GM21786 (cell line): ENCODE measurements at regions not wholly inside any gene's neighbourhood (a gene's known extent, or its start where the extent isn't known, plus 50 kb on each side); places are given as distances from the start of the nearest gene placed in this dataset.
"Not testable (repeated sequence)": the region's sequence is repeated elsewhere in the genome, so short reads cannot be mapped to it uniquely, and the experiment has no call there.

ENCODE experiments used
- ATAC-seq: cut with Tn5 transposase; IDR thresholded peaks from one replicate; pipeline ENCODE4 v1.9.1; 2021; ENCODE audit not compliant: unreplicated experiment

DNA sequence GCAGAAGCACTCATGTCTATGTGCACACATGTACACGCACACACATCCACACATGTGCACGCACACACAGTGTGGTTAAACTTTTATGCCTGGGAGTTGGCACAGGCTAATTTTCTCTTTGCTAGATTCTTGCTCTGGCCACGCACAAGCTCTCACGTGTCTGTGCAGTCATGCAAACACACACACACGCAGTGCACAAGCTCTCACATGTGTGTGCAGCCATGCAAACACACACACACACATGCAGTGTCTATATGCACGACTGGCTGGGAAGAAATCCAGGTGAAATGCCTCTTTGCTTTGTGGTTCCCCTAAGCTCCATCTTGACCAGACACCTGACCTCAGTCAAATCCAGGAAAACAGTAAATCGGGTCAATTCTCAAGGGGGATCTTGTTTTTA is 138.0 kb downstream of the SHOX start:
- ATAC-seq, result no peak

DNA sequence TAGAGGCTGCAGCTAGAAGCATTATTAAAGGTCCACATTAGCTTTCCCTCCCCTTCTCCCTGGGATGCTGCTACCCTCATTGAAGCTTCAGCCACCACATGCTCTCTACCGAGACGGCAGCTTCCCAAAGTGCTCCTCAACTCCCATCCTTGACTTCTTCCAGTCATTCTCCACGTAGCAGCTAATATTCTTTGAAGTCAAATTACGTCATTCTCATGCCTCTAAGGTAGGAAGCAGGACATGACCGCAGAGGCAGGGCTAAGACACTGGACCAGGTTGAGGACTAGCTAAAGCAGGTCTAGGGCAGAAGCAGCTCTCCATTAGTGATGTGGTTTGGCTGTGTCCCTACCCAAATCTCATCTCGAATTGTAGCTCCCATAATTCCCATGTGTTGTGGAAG is 128.3 kb downstream of the SHOX start:
- no peak for ATAC-seq

DNA sequence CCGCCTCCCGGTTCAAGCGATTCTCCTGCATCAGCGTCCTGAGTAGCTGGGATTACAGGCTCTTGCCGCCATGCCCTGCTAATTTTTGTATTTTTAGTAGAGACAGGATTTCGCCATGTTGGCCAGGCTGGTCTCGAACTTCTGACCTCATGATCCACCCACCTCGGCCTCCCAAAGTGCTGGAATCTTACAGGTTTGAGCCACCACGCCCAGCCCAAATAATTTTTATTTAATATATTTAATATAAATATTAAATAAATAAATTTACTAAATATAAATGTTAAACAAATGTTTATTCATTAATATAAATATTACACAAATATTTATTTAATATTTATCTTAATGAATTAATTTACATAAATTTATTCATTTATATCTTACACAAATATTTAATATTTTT is 120.2 kb downstream of the SHOX start:
- ATAC-seq, result no peak

DNA sequence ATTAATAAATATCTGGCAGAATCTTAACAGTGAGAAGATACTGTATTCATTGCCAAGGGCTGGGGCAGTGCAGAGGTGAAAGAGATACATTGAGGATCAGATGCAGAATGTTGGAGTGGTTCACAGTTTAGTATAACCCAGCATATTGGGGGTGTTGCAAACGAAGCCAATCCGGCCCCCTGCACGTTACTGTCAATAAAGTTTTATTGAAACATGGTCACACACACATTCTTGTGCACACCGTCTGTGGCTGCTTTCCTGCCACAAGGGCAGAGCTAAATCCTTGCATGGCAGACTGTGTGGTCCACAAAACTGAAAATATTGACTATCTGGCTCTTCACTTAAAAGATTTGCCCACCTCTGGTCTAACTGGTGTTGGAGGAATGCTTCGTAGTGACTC is 119.7 kb downstream of the SHOX start:
- ATAC-seq, result no peak

DNA sequence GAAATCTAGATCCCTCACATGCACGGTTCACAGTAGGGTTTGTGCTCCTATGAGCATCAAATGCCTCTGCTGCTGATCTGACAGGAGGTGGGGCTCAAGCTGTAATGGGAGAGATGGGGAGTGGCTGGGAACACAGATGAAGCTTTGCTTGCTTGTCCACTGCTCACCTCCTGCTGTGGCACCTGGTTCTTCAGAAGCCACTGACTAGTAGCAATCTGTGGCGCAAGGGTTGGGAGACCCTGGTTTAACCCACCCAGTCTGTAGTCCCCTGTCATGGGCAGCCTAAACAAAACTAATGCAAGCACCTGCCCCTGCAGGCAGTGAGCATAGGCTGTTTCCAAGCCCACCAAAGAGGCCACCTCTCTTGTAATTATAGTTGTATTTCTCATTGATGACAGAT is 116.6 kb downstream of the SHOX start:
- no peak for ATAC-seq

DNA sequence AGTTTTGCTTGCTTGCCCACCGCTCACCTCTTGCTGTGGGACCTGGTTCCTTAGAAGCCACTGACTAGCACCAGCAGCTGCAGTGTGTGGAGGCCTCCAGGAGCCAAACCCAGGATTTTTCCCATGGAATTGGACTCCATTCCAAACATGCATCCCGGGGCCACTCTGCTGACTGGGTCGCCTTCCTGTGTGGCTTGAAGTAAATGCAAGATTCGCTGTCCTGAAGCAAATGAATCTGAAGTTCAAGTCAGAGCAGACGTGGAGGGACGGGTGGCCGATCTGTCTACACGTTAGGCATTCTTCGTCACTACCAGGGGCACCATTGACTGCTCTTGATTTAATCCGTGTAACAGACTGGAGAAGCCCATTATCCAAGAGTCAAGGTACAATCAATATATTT is 109.0 kb downstream of the SHOX start:
- ATAC-seq, result no peak

DNA sequence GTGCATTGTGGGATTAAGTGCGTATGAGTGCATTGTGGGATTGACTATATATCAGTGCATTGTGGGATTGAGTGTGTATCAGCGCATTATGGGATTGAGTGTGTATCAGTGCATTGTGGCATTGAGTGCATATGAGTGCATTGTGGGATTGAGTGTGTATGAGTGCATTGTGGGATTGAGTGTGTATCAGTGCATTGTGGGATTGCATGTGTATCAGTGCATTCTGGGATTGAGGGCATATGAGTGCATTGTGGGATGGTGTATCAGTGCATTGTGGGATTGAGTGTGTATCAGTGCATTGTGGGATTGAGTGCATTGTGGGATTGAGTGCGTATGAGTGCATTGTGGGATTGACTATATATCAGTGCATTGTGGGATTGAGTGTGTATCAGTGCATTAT is 106.4 kb downstream of the SHOX start:
- not testable (repeated sequence) for ATAC-seq

DNA sequence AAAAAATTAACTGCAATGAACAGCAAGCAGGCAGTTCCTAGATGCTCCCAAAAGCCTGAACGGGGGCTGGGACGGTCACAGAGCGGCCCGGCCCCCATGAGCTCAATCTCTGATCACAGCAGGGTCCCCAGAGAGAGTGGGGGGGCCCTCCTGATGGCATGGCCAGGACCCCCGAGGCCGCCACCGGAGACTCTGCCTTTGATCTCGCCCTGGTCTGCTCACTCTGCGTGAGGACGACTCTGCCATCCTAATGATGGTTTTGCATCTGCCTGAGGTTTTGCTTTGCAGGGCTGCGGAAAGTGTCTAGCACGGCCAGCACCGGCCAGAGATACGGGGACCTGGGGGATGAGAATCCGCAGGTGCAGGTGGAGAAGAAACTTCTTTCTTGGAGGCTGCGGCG is 103.8 kb downstream of the SHOX start:
- ATAC-seq, result no peak

DNA sequence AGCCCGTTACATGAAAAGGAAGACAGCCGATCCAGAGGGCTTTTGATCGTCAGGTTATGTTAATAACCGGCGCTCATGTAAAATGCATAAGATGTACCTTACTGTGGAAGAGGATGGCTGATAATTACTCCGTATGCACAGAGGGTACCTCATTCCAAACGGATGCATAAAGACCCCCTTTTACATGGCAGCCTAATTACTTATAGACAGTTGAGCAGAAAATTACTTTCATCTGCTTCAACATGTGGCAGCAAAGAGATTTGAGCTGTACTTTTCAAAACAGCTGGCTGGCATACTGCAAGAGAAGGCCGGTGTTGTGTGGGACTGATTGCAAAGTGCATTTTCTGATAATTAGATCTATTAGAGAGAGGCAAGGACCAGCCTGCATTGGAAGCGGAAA is 103.4 kb downstream of the SHOX start:
- ATAC-seq, result no peak

DNA sequence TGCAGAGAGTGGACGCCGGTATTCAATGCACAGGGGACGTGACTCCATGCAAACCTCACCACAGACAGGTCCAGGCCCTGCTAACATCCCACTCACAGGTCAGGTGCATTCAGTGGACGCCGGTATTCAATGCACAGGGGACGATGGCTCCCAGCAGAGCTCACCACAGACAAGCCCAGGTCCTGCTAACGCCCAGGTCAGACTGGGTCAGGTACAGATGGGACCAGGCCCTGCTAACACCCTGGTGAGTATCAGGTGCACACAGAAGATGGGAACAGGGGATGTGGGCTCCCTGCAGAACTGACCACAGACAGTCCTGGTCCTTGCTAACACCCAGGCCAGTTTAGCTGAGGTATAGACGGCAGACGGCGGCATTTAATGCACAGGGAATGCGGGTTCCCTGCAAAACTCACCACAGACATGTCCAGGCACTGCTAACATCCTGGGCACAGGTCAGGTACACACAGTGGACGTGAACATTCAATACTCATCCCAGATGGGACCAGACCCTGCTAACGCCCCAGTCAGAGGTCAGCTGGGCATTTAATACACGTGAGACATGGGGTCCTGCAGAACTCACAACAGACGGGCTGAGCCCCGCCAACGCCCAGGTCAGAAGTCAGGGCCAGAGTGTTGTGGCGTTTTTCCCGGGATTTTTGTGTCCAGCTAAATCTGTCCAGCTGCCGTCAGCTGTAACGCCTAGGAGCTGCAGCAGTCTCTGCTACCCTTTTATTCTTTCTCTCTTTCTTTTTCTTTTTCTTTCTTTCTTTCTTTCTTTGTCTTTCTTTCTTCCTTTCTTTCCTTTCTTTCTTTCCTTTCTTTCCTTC is 99.2 kb downstream of the SHOX start:
- no peak for ATAC-seq

DNA sequence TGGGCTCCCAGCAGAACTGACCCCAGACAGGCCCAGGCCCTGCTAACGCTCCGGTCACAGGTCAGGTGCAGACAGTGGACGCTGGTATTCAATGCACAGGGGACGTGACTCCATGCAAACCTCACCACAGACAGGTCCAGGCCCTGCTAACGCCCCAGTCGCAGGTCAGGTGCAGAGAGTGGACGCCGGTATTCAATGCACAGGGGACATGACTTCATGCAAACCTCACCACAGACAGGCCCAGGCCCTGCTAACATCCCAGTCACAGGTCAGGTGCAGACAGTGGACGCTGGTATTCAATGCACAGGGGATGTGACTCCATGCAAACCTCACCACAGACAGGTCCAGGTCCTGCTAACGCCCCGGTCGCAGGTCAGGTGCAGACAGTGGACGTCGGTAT is 98.5 kb downstream of the SHOX start:
- not testable (repeated sequence) for ATAC-seq

DNA sequence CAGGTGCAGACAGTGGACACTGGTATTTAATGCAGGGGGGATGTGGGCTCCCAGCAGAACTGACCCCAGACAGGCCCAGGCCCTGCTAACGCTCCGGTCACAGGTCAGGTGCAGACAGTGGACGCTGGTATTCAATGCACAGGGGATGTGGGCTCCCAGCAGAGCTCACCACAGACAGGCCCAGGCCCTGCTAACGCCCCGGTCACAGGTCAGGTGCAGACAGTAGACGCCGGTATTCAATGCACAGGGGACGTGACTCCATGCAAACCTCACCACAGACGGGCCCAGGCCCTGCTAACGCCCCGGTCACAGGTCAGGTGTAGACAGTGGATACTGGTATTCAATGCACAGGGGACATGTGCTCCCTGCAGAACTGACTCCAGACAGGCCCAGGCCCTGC is 98.0 kb downstream of the SHOX start:
- ATAC-seq, result not testable (repeated sequence)

DNA sequence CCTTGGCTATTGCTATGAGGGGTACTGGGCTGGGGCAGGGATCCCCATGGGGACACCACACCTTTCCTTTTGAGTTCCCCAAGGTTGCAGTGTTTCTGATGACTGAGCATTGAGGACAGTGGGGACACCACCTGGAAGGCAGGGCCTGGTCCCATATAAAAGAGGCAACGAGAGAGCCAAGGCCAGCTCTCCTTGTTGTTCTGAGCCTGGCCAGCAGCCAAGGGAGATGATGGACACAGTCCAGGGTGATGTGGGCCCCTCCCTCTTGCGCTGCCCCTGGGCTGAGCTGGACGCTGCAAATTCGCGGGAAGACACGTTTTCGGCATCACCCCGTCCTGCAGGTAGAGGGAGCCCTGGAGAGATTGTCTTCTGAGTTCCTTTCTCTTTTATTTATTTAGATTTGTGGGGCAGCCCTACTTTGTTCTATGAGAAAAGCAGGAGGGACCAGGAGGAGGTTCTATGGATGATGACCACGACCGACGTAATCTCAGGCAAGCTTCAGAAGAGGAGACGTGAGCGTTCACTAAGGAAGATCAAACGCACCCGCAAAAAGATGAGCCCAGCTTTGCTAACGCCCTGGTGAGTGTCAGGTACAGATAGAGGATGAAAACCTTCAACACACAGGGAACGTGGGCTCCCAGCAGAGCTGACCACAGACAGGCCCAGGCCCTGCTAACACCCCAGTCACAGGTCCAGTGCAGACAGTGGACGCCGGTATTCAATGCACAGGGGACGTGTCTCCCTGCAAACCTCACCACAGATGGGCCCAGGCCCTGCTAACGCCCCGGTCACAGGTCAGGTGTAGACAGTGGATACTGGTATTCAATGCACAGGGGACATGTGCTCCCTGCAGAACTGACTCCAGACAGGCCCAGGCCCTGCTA is 97.4 kb downstream of the SHOX start:
- ATAC-seq, result no peak

DNA sequence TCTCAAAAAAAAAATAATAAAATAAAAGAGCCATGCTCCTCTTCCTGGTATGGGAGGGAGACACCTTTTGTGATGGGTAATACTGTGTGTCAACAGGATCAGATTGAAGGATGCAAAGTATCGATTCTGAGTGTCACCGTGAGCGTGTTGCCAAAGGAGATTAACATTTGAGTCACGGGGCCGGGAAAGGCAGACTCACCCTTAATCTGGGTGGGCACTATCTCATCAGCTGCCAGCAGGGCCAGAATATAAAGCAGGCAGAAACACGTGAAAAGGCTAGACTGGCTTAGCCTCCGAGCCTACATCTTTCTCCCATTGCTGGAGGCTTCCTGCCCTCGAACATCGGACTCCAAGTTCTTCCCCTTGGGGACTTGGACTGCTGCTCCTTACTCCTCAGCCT is 95.4 kb downstream of the SHOX start:
- no peak for ATAC-seq

DNA sequence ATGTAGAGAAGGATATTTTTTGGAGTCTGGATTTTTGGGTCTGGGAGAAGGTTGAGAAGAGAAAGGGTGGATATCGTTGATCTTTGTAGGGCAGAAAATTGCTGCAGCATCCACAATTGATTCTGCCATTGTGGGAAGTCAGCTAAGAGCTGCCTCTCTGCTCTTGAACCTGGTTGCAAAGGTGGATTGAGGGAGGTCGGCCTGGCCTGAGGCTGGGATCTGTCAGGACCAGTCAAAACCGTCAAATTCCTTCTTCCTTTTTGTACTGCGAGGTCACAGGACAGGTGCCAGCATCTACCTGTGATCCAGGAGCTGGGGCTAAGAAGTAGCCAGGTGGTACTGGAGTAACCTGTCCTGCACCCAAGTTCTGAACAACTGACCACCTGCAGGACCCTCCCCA is 93.7 kb downstream of the SHOX start:
- ATAC-seq, result no peak

DNA sequence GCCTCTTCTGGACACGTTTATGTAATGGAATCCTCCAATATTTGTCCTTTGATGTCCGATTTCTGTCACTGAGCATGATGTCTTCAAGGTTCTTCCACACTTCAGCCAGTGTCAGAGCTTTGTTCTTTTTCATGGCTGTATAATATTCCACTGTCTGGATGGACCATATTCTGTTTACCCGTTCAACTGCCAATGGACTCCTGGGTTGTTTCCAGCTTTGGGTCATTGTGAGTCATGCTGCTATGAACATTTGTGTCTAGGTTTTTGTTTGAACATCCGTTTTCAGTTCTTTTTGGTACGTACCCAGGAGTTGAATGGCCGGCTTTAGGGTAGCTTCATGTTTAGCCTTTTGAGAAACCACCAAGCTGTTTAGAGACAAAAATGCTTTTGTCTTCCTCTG is 93.2 kb downstream of the SHOX start:
- ATAC-seq, result no peak

DNA sequence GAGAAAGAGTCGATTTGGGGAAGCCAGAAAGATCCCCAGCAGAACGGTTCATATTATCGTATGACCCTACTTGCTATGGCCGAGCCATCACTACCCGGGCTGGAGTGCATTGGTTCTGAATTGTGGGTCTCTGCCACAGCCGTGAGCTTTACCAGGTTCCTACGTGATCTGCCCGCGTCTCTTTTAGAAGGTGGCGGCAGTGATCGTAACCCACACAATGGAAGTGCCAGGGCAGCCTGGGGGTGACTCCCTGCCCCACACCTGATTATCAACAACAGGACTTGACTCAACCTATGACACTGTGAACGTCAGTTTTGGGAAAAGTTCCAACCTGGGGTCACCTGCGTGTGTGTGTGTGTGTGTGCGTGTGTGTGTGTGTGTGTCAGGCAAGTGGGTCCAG is 90.8 kb downstream of the SHOX start:
- no peak for ATAC-seq

DNA sequence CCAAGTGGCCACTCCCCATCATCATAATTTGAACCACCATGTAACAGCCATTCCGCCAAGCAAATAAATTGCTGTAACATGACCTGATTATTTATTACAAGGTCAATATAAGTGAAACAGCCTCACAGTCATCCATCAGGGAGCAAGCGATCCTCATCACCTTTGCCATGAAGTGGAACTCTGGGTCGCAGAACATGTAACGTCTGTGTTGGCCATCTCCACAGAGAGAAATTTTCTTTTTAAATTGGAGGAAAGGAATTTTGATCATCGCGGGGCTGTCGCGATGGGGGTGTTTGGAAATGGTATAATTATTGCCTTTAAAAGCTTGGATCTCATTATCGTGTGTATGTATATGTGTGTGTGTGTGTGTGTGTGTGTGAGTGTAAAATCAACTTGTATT is 90.2 kb downstream of the SHOX start:
- ATAC-seq, result no peak

DNA sequence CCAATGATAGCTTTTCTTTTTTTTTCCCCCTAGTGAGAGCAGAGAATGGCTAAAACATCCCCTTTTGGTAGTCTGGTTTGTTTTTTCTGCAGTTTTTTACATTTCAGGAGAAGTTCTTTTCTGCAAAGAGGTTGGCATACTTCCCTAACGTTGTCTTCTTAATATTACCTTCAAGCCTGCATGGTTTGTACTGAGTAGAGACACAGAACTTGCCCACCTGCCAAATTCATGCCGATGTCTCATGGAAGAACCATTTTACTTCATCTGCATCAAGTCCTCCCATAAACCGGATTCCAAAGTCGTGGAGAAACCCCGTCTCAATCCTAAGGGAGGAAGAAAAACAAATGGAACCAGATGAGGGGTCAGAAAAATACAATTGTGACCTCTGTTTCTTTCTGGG is 89.7 kb downstream of the SHOX start:
- no peak for ATAC-seq

DNA sequence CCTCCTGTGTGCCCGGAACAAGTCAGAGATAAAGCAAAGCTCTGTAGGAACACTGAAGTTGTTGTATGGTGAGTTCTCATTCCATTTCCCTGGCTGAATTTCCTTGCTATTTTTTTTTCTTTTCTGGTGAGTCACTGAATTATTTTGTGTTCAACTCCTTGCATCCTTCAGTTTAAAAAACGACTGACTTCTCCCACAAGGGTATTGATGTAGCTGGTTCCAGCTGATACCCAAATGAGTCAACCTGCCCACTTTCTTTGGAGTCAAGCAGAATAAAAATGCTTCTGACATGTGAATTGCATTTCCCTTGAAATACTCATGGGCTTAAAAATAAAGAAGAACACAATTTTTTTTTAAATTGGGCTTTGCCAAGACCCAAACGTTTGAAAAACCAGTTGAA is 85.5 kb downstream of the SHOX start:
- ATAC-seq, result no peak

DNA sequence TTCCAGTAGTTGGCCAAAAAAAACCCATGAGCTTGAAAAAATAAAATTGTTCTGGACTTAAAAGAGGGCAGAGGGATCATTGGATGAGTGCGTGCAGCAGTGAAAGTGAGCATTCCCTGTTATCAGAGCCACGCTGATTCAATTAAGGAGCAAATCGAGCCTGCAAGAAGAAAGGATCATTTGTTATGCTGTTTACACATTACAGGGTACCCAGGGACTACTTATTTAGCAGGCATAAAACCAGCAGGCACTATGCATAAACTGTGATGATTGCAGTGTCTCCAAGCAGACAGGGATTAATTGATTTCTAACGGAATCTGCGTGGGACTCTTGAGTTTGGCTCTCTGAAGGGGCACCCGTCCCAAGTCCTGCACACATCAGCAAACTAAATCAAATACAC is 83.5 kb downstream of the SHOX start:
- ATAC-seq, result no peak
